PC-3 (cell line): ENCODE measurements at regions not wholly inside any gene's neighbourhood (a gene's known extent, or its start where the extent isn't known, plus 50 kb on each side); places are given as distances from the start of the nearest gene placed in this dataset.

ENCODE experiments used
- ATAC-seq: fragments of 200-7000 bp; cut with Tn5 transposase; 2 replicates; pipeline ENCODE4 v1.9.1; 2020; ENCODE audit warnings: mild to moderate bottlenecking, moderate library complexity
- BruUV-seq: library from RNA; stranded (reverse); fragments of 400-500 nt; replicated peaks from 2 replicates; lab custom pipeline; 2021; lab: Mats Ljungman, UMichigan
- CTCF ChIA-PET: fragments of 300-600 bp; sonication (Branson Sonifier 250); formaldehyde crosslinking; loops from one replicate; lab custom pipeline; 2022; ENCODE audit warnings: antibody characterized with exemption; lab: Charles Lee
- POLR2A ChIA-PET: fragments of 300-600 bp; sonication (Branson Sonifier 250); formaldehyde crosslinking; loops from one replicate; lab custom pipeline; 2022; ENCODE audit warnings: antibody characterized with exemption; ENCODE audit not compliant: unreplicated experiment; lab: Charles Lee
- DNase-seq: peaks from one replicate; pipeline ENCODE4 v3.0.0-alpha.2; 2015
- H2AFZ ChIP-seq: fragments of 300-600 bp; sonication (generic); 2 replicates; pipeline ENCODE4 v1.6.0; 2016; ENCODE audit warnings: antibody characterized with exemption, low read length
- H3F3A ChIP-seq: fragments of 300-600 bp; sonication (generic); one replicate; pipeline ENCODE4 v1.6.0; 2017; ENCODE audit warnings: antibody characterized with exemption, low read length, control low read depth, mild to moderate bottlenecking; ENCODE audit not compliant: unreplicated experiment
- H3K27ac ChIP-seq: fragments of 300-600 bp; sonication (generic); 2 replicates; pipeline ENCODE4 v1.5.1; 2016; ENCODE audit warnings: mild to moderate bottlenecking, low read length
- H3K27me3 ChIP-seq: fragments of 300-600 bp; sonication (generic); 2 replicates; pipeline ENCODE4 v1.6.1; 2016; ENCODE audit warnings: low read length, mixed read lengths
- H3K36me3 ChIP-seq: fragments of 300-600 bp; sonication (generic); 2 replicates; pipeline ENCODE4 v1.6.1; 2016; ENCODE audit warnings: low read depth, mixed run types, low read length, mixed read lengths
- H3K4me1 ChIP-seq: fragments of 300-600 bp; sonication (generic); 2 replicates; pipeline ENCODE4 v1.5.1; 2016; ENCODE audit warnings: low read length; ENCODE audit not compliant: insufficient read depth
- H3K4me2 ChIP-seq: fragments of 300-600 bp; sonication (generic); 2 replicates; pipeline ENCODE4 v1.6.0; 2016; ENCODE audit warnings: low read length
- H3K4me3 ChIP-seq: fragments of 300-600 bp; sonication (generic); 2 replicates; pipeline ENCODE4 v1.5.1; 2016; ENCODE audit warnings: mild to moderate bottlenecking, low read length, mixed read lengths
- H3K79me2 ChIP-seq: fragments of 300-600 bp; sonication (generic); 2 replicates; pipeline ENCODE4 v1.6.1; 2017; ENCODE audit warnings: low read length, mixed read lengths
- H3K9ac ChIP-seq: fragments of 300-600 bp; sonication (generic); 2 replicates; pipeline ENCODE4 v1.6.0; 2016; ENCODE audit warnings: mild to moderate bottlenecking, low read length
- H3K9me2 ChIP-seq: fragments of 300-600 bp; sonication (generic); replicated peaks from 2 replicates; pipeline ENCODE4 v1.6.1; 2016; ENCODE audit warnings: mixed run types, low read length, mixed read lengths
- H3K9me3 ChIP-seq: fragments of 300-600 bp; sonication (generic); 2 replicates; pipeline ENCODE4 v1.6.1; 2016; ENCODE audit warnings: low read length, mixed read lengths
- H4K20me1 ChIP-seq: fragments of 300-600 bp; sonication (generic); 2 replicates; pipeline ENCODE4 v1.6.1; 2016; ENCODE audit warnings: low read length, mixed read lengths
- CTCF ChIP-seq: fragments of 300-600 bp; sonication (generic); conservative IDR thresholded peaks from 2 replicates; pipeline ENCODE4 v1.5.1; 2017; ENCODE audit warnings: antibody characterized with exemption, low read depth, mild to moderate bottlenecking, low read length
- EZH2 ChIP-seq: fragments of 300-600 bp; sonication (generic); IDR thresholded peaks from one replicate; pipeline ENCODE4 v1.6.1; 2017; ENCODE audit warnings: antibody characterized with exemption, mild to moderate bottlenecking, low read length; ENCODE audit not compliant: unreplicated experiment
- EZH2phosphoT487 ChIP-seq: fragments of 300-600 bp; sonication (generic); IDR thresholded peaks from 2 replicates; pipeline ENCODE4 v1.6.1; 2018; ENCODE audit warnings: mild to moderate bottlenecking, antibody characterized with exemption, low read length, borderline replicate concordance
- intact Hi-C: fragments of 100-400 bp; cut with micrococcal nuclease; formaldehyde crosslinking; loops from 2 replicates; pipeline ENCODE4 v1.9.0; 2023

- H3K36me3 ChIP-seq, result no peaks in the 10 kb centered on the region
- no peak overlapping the region for H3K4me2 ChIP-seq
- intact Hi-C loops, result no loop called here
- no peak overlapping the region for H2AFZ ChIP-seq
- TF ChIP-seq CTCF, result no peak
- TF ChIP-seq EZH2phosphoT487, result no peak
- TF ChIP-seq EZH2, result no peak
- no peaks in the 10 kb centered on the region for H4K20me1 ChIP-seq
- no peaks in the 10 kb centered on the region for H3K79me2 ChIP-seq
- no peak overlapping the region for H3K4me3 ChIP-seq
- no TSS peak for BruUV-seq
- ATAC-seq (no peak), DNase-seq (no peak)
- H3K27ac ChIP-seq, result no peak overlapping the region
- peaks cover 48% of the 10 kb centered on the region for H3K27me3 ChIP-seq
- no peaks in the 10 kb centered on the region for H3K4me1 ChIP-seq
- POLR2A ChIA-PET, result no interaction called here
- H3K9ac ChIP-seq, result no peak overlapping the region
- no peaks in the 10 kb centered on the region for H3K9me2 ChIP-seq
- no peaks in the 10 kb centered on the region for H3F3A ChIP-seq
- no peaks in the 10 kb centered on the region for H3K9me3 ChIP-seq
- CTCF ChIA-PET, result interaction anchor here (0.5 kb wide), 1 partner anchor 9 kb away, joined by 4 read pairs; no protein-coding TSS in a partner anchor
Observed at GRCh38 chr5:67605730-67606585, 409.4 kb upstream of the CD180 start.

- DNase-seq (no peak), ATAC-seq (no peak)
- H3K4me1 ChIP-seq, result no peaks in the 10 kb centered on the region
- no peak overlapping the region for H3K27ac ChIP-seq
- no peak overlapping the region for H3K9ac ChIP-seq
- intact Hi-C loops, result no loop called here
- no peaks in the 10 kb centered on the region for H4K20me1 ChIP-seq
- no TSS peak for BruUV-seq
- H3F3A ChIP-seq, result no peaks in the 10 kb centered on the region
- ChIA-PET CTCF (no interaction called here), POLR2A (no interaction called here)
- H3K9me3 ChIP-seq, result no peaks in the 10 kb centered on the region
- no peaks in the 10 kb centered on the region for H3K27me3 ChIP-seq
- no peak overlapping the region for H3K4me2 ChIP-seq
- H3K36me3 ChIP-seq, result no peaks in the 10 kb centered on the region
- no peak overlapping the region for H2AFZ ChIP-seq
- no peaks in the 10 kb centered on the region for H3K79me2 ChIP-seq
- H3K9me2 ChIP-seq, result no peaks in the 10 kb centered on the region
- TF ChIP-seq CTCF (no peak), EZH2phosphoT487 (no peak)
- no peak overlapping the region for H3K4me3 ChIP-seq
Observed at GRCh38 chr5:67591491-67591890, 394.9 kb upstream of the CD180 start.

- Histone ChIP-seq H3K4me3 (no peak overlapping the region), H3K9me2 (no peaks in the 10 kb centered on the region), H3K4me2 (no peak overlapping the region), H2AFZ (no peak overlapping the region), H3K9me3 (no peaks in the 10 kb centered on the region), H3K4me1 (no peaks in the 10 kb centered on the region), H3K9ac (no peak overlapping the region), H3K79me2 (no peaks in the 10 kb centered on the region), H4K20me1 (no peaks in the 10 kb centered on the region), H3K36me3 (no peaks in the 10 kb centered on the region), H3K27ac (no peak overlapping the region), H3K27me3 (no peaks in the 10 kb centered on the region), H3F3A (no peaks in the 10 kb centered on the region)
- POLR2A ChIA-PET, result interaction anchor here (0.5 kb wide), 1 partner anchor 110 kb away, joined by 6 read pairs; no protein-coding TSS in a partner anchor
- intact Hi-C loops, result no loop called here
- no peak for ATAC-seq
- no TSS peak for BruUV-seq
- CTCF ChIA-PET, result no interaction called here
- no peak for DNase-seq
- TF ChIP-seq CTCF, result no peak
- TF ChIP-seq EZH2phosphoT487, result no peak
- no peak for TF ChIP-seq EZH2
Observed at GRCh38 chr5:67588389-67588788, 391.8 kb upstream of the CD180 start.
